ENCODE measurements at regions not wholly inside any gene's neighbourhood (a gene's known extent, or its start where the extent isn't known, plus 50 kb on each side); places are given as distances from the start of the nearest gene placed in this dataset.

GRCh38 chr17:13076905-13077304, 59.1 kb upstream of the ELAC2 start:
- no peak for DNase-seq

- DNase-seq = no peak
Measured at GRCh38 chr17:13074026-13074425, 56.2 kb upstream of the ELAC2 start.

- no peak for DNase-seq
Measured at GRCh38 chr17:13073018-13073417, 55.2 kb upstream of the ELAC2 start.

GRCh38 chr17:13070732-13071131, 52.9 kb upstream of the ELAC2 start:
- DNase-seq = no peak

DNA sequence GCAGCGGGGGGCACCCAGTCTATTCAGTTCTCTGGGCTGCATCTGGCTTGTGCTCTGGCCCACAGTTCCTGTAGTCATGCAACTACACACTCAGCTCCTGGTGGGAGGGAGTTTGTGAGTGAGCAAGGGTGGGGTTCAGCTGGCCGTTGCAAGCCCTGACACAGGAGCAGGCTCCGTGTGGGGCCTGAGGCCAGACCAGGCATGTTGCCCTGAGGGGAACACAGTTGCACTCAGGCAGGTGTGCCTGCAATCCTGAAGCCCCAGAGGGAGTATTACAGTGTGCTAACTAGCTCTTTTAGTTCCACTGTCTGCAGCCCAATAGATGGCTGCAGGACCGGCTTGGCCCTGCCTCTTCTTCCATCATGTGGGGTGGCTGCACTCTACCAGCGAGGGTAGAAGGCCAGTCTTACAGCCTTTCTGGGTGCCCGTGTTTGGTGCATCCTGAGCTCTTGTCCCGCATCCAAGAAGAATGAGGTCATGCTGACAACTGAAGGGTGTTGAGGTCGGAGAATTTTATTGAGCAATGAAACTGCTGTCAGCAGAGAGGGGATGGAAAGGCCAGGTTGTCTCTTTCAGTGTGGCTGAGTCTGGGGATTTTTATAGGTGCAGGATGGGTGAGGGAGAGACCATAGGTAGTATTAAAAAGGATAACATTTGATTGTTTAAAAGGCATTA, 49.9 kb upstream of the ELAC2 start:
- no peak for DNase-seq

All from NCI-H1417 (cell line).